Stimulated activated CD8-positive, alpha-beta memory T cell treated with anti-CD3 and anti-CD28 coated beads, Interleukin-15, amount 100 ng/mL, for 1 hour (primary cell): ENCODE measurements at regions not wholly inside any gene's neighbourhood (a gene's known extent, or its start where the extent isn't known, plus 50 kb on each side); places are given as distances from the start of the nearest gene placed in this dataset.

Experiments used
- DNase-seq: peaks from one replicate; pipeline ENCODE4 v3.0.0-alpha.2; 2020; ENCODE audit warnings: low read depth

- no peak for DNase-seq
These were observed 1248.8 kb upstream of the SLC10A2 start for GRCh38 chr13:104314926-104315535.

- DNase-seq = no peak
These were observed 1248.1 kb upstream of the SLC10A2 start for GRCh38 chr13:104314321-104314720.

- no peak for DNase-seq
These were observed 1244.6 kb upstream of the SLC10A2 start for GRCh38 chr13:104310861-104311260.

GRCh38 chr13:104309431-104309830 is 1243.2 kb upstream of the SLC10A2 start:
- no peak for DNase-seq

- no peak for DNase-seq
These were observed 1235.2 kb upstream of the SLC10A2 start for GRCh38 chr13:104301171-104301975.

GRCh38 chr13:104297075-104297474 is 1230.9 kb upstream of the SLC10A2 start:
- no peak for DNase-seq

- no peak for DNase-seq
These were observed 1230.1 kb upstream of the SLC10A2 start for GRCh38 chr13:104296286-104296685.

GRCh38 chr13:104295537-104295936 is 1229.3 kb upstream of the SLC10A2 start:
- no peak for DNase-seq

- no peak for DNase-seq
These were observed 1223.2 kb upstream of the SLC10A2 start for GRCh38 chr13:104289400-104289799.

GRCh38 chr13:104288496-104288895 is 1222.3 kb upstream of the SLC10A2 start:
- no peak for DNase-seq

- no peak for DNase-seq
These were observed 1220.5 kb upstream of the SLC10A2 start for GRCh38 chr13:104286566-104287290.

- no peak for DNase-seq
These were observed 1215.7 kb upstream of the SLC10A2 start for GRCh38 chr13:104281910-104282309.

GRCh38 chr13:104270731-104271130 is 1204.5 kb upstream of the SLC10A2 start:
- DNase-seq = no peak

- no peak for DNase-seq
These were observed 1201.1 kb upstream of the SLC10A2 start for GRCh38 chr13:104267206-104267811.

GRCh38 chr13:104256701-104257100 is 1190.5 kb upstream of the SLC10A2 start:
- no peak for DNase-seq

- DNase-seq = no peak
These were observed 1187.0 kb upstream of the SLC10A2 start for GRCh38 chr13:104253063-104253680.

- no peak for DNase-seq
These were observed 1185.7 kb upstream of the SLC10A2 start for GRCh38 chr13:104251931-104252330.

GRCh38 chr13:104246955-104247354 is 1180.7 kb upstream of the SLC10A2 start:
- no peak for DNase-seq

GRCh38 chr13:104206450-104207044 is 1140.3 kb upstream of the SLC10A2 start:
- no peak for DNase-seq

- no peak for DNase-seq
These were observed 1138.0 kb upstream of the SLC10A2 start for GRCh38 chr13:104204177-104204576.

GRCh38 chr13:104198801-104199200 is 1132.6 kb upstream of the SLC10A2 start:
- DNase-seq = no peak

- no peak for DNase-seq
These were observed 1130.4 kb upstream of the SLC10A2 start for GRCh38 chr13:104196611-104197010.
